ENCODE measurements at regions not wholly inside any gene's neighbourhood (a gene's known extent, or its start where the extent isn't known, plus 50 kb on each side); places are given as distances from the start of the nearest gene placed in this dataset.

DNA sequence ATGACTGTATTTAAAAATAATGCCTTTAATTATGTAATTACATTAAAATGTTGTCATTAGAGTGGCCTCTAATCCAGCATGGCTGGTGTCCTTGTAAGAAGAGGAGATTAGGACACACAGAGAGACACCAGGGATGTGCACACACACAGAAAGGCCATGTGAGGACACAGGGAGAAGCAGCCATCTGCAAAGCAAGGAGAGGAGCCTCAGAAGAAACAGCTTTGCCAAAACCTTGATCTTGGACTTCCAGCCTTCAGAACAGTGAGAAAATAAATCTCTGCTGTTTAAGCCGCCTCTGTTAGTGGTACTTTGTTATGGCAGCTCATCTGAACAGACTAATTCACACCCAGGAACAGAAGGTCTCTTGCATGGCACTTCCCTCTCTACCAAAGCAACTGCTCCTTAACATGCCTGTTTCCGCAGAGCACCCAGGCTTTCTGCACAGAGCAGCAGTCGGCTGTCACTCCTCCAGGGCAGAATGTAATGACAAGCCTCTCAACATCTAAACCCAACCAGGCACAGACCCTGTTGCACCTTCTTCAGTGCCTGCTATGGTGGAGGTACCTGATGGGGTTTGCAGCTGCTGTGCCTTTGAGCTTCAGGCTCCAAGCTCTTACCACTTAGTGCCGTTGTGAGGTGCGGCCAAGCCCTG, 377.7 kb downstream of the TDRD15 start:
- DNase-seq (ENCODE audit: low spot score): no peak

DNA sequence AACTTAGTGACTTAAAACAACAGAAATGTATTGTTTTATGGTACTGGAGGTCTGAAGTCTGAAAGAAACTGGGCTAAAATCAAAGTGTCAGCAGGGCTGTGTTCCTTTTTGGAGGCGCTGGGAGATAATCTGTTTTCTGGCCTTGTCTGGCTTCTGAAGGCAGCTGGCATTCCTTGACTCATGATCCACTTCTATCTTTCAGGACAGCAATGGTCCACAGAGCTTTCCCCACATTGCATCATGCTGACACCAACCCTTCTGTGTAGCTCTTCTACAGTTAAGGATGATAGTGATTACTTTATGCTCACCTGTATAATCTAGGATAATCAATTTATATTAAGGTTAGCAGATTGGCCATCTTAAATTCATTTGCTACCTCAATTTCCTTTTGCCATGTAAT, 392.1 kb downstream of the TDRD15 start:
- no peak for DNase-seq (ENCODE audit: low spot score)

DNA sequence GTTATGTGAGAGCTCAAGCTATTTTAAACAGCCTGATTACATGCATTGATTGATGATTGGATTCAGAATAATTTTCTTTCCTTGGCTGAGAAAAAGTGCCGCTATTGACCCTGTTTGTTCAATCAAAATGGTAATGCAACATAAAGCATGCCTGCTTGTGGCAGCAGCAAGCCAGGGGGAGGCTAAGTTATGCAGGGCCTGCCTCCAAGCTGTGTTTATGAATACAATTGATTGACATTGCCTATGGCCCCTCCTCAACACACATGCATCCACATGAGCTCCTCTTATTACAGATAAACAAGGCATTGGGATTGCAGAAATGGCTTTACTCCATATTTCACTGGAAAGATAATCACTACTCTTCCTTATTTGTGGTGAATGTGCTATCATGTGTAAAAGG, 395.6 kb downstream of the TDRD15 start:
- DNase-seq (ENCODE audit: low spot score): no peak

DNA sequence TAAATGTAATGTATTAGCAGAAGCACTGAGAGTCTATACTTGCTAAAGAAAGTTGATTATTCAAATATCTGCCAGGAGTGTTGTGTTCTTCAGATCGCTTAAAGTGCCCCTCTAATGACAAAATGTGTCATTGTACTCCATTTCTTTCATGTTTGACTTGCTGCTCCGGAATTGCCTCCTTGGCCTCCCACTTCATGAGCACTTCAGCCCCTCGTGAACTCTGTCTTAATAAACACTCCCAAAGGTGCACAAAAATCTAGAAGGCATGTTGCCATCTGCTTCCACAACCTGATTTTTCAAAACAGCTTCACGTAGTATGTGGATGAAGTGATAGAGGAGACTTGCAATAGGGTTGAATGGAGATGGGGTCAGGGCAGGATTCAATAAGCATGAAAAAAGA, 396.1 kb downstream of the TDRD15 start:
- DNase-seq (ENCODE audit: low spot score): no peak

GRCh38 chr2:21535826-21536225, 412.1 kb downstream of the TDRD15 start:
- no peak for DNase-seq (ENCODE audit: low spot score)

DNA sequence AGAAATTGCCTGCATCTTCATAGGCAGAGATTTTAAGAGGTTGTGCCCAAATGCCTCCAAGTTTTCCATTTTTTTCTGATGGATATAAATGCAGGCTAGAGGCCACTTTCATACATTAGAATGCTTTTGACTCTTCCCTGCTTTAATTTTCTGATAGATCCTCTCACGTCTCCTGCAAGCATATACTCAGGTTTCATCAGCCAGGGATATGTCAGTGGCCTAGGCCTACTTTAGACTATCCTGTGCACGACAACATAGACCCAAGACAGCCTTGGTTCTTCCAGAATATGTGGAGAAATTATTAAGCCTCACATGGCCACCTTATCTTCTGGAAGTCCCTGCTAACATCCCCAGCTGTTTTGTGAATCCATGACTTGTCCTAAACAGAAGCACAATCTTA, 415.9 kb downstream of the TDRD15 start:
- no peak for DNase-seq (ENCODE audit: low spot score)

DNA sequence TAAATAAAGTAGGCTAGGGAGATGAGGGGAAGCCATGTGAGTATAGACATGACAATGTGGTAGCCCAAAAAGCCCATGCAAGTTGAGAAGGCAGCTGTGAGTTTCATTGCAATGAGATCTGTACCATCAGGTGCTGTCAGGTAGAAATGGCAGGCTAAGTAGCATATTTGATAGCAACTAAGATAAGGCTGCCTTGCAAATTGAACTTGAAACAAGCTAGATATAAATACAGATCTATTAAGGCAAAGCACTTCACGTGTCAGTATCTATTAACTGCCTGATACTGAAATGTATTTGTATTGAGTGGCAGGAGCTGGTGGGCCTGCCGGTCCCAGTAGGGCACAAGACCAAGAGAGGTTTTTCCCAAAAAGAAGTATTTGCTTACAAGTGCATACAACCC, 419.9 kb downstream of the TDRD15 start:
- DNase-seq (ENCODE audit: low spot score): no peak

- no peak for DNase-seq (ENCODE audit: low spot score)
Observed at GRCh38 chr2:21544392-21544791, 420.6 kb downstream of the TDRD15 start.

DNA sequence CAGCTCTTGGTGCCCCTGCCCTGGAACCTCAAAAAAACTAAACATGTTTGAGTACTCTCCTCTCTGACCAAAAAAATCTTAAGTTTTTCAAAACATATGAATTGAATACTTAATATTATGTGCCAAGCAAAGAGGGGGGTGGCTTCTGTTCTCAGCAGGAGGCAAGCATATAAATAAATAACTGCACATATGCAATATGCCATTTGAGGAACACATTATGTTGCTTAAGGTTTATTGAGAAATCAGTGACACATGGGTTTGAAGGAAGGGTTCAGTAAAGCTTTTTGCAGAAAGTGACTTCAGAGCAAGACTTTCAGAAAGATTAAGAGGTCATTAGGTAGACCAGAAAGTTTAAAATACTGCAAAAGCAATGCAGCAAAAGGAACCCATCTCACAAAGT, 429.2 kb downstream of the TDRD15 start:
- no peak for DNase-seq (ENCODE audit: low spot score)

- DNase-seq (ENCODE audit: low spot score): no peak
Observed at GRCh38 chr2:21559351-21559750, 435.6 kb downstream of the TDRD15 start.

DNA sequence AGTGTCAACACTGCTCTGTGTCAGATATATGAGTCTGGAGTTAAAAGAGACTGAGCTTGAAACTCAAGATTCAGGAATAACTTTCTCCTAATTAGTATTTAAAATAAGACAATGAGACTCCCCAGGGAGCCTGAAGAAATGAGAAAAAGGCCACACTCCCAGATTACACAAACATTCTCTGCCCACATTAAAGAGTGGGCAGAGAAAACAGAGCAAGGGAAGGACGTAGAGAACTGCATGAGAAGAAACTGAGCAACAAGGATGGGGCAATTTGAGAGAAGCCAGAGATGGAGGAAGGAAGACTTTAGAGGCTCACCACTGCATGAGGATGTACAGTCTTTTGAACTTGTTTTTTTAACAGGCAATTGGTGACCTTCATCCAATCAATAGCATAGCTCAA, 438.2 kb downstream of the TDRD15 start:
- no peak for DNase-seq (ENCODE audit: low spot score)

- DNase-seq (ENCODE audit: low spot score): no peak
Observed at GRCh38 chr2:21567395-21567794, 443.6 kb downstream of the TDRD15 start.

DNA sequence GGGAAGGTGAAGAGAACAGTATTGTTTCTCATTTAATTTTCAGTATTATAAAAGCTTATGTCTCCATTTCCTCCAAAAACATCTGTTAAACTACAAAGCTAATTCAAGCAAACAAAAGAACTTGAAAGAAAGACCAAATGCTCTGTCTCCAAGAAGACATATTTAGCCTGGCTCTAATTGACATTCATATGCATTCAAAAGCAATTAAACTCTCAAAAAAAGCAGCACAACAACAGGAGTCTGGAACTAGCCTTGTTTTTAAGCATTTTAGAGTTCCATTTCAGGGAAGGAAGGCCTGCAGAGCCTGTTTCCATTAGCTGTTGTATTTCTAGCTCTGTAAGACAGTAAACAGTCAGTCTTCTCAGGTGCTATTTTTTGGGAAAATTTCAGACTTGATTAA, 447.9 kb downstream of the TDRD15 start:
- no peak for DNase-seq (ENCODE audit: low spot score)

DNA sequence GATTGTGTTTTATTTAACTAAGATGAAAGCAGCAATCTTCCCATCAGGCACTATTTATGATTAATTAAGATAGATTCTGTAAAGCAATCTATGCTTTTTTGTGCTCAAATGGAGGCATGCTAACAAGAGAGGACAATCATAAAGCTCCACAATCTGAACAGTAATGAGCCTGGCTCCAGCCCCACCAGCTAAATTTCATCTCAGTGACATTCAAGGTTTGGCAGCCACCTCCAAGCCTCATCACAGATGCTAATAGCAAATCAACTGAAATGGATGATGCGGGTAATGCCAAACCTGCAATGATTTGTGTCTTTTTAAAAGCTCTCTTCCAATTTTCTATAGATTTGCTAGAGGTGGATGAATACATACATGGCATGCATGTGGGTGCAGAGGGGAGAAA, 456.6 kb downstream of the TDRD15 start:
- DNase-seq (ENCODE audit: low spot score): no peak

DNA sequence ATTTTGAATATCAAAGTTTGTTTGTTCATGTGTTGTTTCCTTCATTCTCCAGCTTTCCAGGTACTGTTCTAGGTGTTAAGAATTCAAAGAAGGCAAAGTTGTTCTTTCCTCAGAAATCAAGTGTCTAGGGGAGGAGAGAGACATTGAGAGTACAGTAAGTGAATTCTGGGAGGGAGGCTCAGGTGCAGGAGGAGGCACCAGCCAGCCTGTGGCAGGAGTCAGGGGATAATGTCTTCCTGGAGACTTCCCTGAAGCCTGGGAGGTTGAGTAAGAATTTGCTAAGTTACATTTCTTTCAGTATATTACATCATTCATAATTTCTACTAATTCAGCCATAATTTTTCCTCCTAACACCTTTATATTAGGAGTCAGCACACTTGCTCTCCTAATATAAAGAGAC, 462.1 kb downstream of the TDRD15 start:
- DNase-seq (ENCODE audit: low spot score): no peak

DNA sequence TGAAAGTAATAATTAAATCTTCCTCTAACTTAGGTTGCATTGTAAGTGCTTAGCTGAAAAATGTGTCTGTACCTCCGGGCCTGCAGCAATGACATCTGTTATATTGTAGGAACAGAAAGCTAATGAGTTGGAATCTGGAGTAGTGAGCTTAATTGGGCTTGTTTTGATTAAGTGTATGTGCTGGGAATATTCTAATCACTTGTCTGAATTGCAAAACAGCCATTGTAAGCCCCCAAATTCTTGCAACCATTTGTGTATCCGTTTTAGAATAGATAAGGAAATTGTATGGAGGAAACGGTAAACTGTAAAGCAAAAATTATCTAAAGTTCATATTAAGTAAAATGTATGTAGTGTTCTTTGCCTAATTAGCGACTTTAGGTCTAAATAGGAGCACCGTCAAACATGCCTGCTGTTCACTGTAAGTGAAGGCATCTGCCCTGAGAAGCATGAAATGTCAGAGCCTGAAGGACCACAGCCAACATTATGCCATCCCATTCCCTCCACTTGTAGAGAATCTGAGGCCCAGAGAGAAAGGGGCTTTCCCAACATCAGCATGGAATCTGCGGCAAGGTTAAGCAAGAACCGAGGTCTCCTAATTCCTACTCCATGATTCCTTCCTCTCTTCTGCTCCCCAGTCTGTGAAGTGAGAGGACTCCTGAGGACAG, 466.4 kb downstream of the TDRD15 start:
- no peak for DNase-seq (ENCODE audit: low spot score)

GRCh38 chr2:21591926-21592325, 468.2 kb downstream of the TDRD15 start:
- DNase-seq (ENCODE audit: low spot score): no peak

DNA sequence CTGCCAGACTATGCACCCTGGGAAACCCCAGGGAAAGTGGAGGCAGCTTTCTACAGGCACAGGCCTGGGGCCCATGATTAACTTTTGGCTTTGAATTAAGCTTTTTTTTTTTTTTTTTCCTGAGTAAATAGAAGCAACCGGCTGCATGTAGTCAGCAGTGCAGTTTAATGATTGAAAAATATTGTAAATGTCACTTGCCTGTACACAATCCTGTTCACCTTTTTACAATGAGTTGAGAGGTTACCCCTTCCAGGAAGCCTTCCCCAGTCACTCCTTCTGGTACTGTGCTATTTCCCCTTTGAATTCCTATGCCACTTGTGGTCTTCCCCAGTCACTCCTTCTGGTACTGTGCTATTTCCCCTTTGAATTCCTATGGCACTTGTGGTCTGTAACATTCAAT, 475.6 kb downstream of the TDRD15 start:
- no peak for DNase-seq (ENCODE audit: low spot score)

GRCh38 chr2:21602789-21603188, 479.0 kb downstream of the TDRD15 start:
- DNase-seq (ENCODE audit: low spot score): no peak

GRCh38 chr2:21607572-21607971, 483.8 kb downstream of the TDRD15 start:
- DNase-seq (ENCODE audit: low spot score): no peak

DNA sequence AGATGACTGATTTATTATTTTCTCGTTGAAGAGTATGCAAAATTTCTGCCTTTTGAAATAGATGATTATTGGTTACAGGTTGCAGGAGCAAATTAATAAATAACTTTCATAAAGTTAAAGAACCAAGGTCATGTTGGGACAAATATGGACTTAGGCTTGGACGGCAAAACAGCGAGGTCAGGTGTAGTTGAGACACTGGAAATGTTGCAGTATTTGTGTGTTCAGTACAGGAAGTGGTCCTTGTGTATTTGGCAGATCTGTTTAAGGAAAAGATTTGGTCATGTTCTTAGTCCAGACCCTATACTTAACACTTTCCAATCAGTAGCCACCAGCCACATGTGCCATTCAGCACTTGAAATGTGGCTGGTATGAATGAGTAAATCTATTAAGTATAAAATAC, 486.5 kb downstream of the TDRD15 start:
- DNase-seq (ENCODE audit: low spot score): no peak

DNA sequence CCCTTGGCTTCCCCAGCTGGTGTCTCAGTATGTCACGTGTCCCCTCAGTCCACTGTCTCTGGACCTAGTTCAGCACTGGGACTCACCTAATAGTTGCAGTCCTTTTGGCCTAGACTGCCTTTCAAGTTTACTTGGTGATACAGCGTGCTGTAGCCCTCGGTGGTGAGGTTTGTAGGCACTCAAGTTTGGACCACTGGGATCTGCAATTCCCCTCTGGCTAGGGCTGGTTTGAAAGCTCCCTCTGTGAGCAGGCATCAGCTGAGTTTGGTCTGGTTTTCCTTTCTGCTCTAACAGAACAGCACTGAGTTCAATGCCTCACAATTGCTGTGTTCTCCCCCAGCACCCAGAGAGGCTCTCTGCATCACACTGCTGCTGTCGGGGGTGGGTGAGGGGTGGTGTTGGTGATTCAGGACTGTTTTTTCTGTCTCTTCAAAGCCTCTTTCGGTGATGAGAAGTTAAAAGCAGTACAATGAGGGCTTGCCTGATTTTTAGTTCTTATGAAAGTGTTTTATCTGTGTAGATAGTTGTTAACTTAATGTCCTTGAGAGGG, 494.2 kb downstream of the TDRD15 start:
- no peak for DNase-seq (ENCODE audit: low spot score)

DNA sequence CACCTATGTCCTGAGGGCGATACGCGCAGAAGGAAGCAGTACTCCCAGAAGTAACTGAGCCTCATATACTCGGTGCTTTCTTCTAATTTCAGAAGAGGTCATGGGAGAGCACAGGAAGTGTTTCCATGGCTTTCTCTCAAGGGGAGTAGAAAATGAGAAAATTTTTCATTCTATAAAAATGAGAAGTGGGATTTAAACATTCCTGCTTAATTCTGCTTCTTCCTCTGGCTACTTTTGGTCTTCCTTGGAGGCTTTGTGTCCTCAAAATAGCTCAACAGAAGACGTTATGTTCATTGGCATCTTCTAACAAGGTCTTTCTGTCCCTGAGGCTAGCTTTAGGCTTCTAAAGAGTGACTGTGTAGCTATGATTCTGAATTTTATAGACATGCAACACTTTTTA, 497.0 kb downstream of the TDRD15 start:
- no peak for DNase-seq (ENCODE audit: low spot score)

- DNase-seq (ENCODE audit: low spot score): no peak
Observed at GRCh38 chr2:21627938-21628337, 504.2 kb downstream of the TDRD15 start.

All from CD4-positive, alpha-beta T cell treated with Interleukin-15 for 4 hours (primary cell).